ENCODE measurements at regions not wholly inside any gene's neighbourhood (a gene's known extent, or its start where the extent isn't known, plus 50 kb on each side); places are given as distances from the start of the nearest gene placed in this dataset.

DNA sequence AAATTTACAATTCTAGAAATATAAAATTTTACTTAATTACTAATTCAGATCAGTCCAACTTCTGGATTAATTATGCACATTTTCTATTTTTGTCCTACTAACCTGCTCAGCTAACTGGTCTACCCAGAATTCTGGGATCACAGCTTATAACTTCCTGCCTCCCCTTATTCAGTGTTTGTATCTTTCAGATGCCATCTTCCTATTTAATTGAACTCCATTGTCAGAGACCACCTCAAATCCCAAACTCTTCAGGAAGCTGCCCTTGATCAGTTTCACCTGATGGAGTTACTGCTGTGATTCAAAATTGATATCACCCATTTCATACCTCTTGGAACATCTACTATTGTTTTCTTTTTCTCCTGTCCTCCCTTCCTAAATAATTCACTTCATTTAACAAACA lies 259.2 kb downstream of the WDR11 start:
- H3K9ac ChIP-seq (ENCODE audit: extremely low read depth, low read length, poor library complexity, severe bottlenecking): no peak overlapping the region
- Mint-ChIP-seq H3K27ac (no peak overlapping the region), H3K27me3 (ENCODE audit: insufficient read depth) (peaks cover 4% of the 10 kb centered on the region), H3K4me3 (no peak overlapping the region), H3K9me3 (no peaks in the 10 kb centered on the region), H3K36me3 (ENCODE audit: low read depth) (no peaks in the 10 kb centered on the region), H3K4me1 (peaks cover 13% of the 10 kb centered on the region)
- no peak for TF ChIP-seq CTCF (conservative IDR thresholded peaks at IDR 0.05)
- peaks cover 9% of the 10 kb centered on the region for H3K4me1 ChIP-seq (ENCODE audit: control insufficient read depth, insufficient read depth, low read length)
- DNase-seq: no peak
- no peak overlapping the region for H3K4me3 ChIP-seq (ENCODE audit: low read length)
- no peaks in the 10 kb centered on the region for H3K27me3 ChIP-seq (ENCODE audit: control insufficient read depth, insufficient read depth, low read length, poor library complexity, severe bottlenecking)
- no peaks in the 10 kb centered on the region for H3K9me3 ChIP-seq (ENCODE audit: control insufficient read depth, low read length)
- no peaks in the 10 kb centered on the region for H3K36me3 ChIP-seq (ENCODE audit: control insufficient read depth, insufficient read depth, low read length)
- H3K27ac ChIP-seq (ENCODE audit: low read depth, low read length): no peak overlapping the region

GRCh38 chr10:121112136-121112535 lies 261.0 kb downstream of the WDR11 start:
- Histone ChIP-seq H3K27ac (ENCODE audit: low read depth, low read length) (no peak overlapping the region), H3K36me3 (ENCODE audit: control insufficient read depth, insufficient read depth, low read length) (no peaks in the 10 kb centered on the region), H3K9ac (ENCODE audit: extremely low read depth, low read length, poor library complexity, severe bottlenecking) (no peak overlapping the region), H3K4me1 (ENCODE audit: control insufficient read depth, insufficient read depth, low read length) (peaks cover 9% of the 10 kb centered on the region), H3K27me3 (ENCODE audit: control insufficient read depth, insufficient read depth, low read length, poor library complexity, severe bottlenecking) (no peaks in the 10 kb centered on the region), H3K9me3 (ENCODE audit: control insufficient read depth, low read length) (peaks cover 14% of the 10 kb centered on the region), H3K4me3 (ENCODE audit: low read length) (no peak overlapping the region)
- peaks cover 8% of the 10 kb centered on the region for H3K9me3 Mint-ChIP-seq
- no peaks in the 10 kb centered on the region for H3K36me3 Mint-ChIP-seq (ENCODE audit: low read depth)
- H3K4me1 Mint-ChIP-seq: peaks cover 13% of the 10 kb centered on the region
- DNase-seq: no peak
- H3K27ac Mint-ChIP-seq: no peak overlapping the region
- peaks cover 4% of the 10 kb centered on the region for H3K27me3 Mint-ChIP-seq (ENCODE audit: insufficient read depth)
- H3K4me3 Mint-ChIP-seq: no peak overlapping the region
- WGBS, 2 experiments (ENCODE audit: insufficient coverage in 1 of 2, insufficient read length in 1 of 2): 91 to 100% methylated on average over 1 of the region's 1 CpG
- no peak for TF ChIP-seq CTCF (conservative IDR thresholded peaks at IDR 0.05)

GRCh38 chr10:121112579-121113384 lies 261.6 kb downstream of the WDR11 start:
- Histone ChIP-seq H3K27ac (ENCODE audit: low read depth, low read length) (no peak overlapping the region), H3K4me1 (ENCODE audit: control insufficient read depth, insufficient read depth, low read length) (peaks cover 9% of the 10 kb centered on the region), H3K4me3 (ENCODE audit: low read length) (no peak overlapping the region), H3K9ac (ENCODE audit: extremely low read depth, low read length, poor library complexity, severe bottlenecking) (no peak overlapping the region), H3K9me3 (ENCODE audit: control insufficient read depth, low read length) (peaks cover 17% of the 10 kb centered on the region), H3K27me3 (ENCODE audit: control insufficient read depth, insufficient read depth, low read length, poor library complexity, severe bottlenecking) (no peaks in the 10 kb centered on the region), H3K36me3 (ENCODE audit: control insufficient read depth, insufficient read depth, low read length) (no peaks in the 10 kb centered on the region)
- Mint-ChIP-seq H3K9me3 (peaks cover 8% of the 10 kb centered on the region), H3K27ac (peak overlapping the region; percentile 61), H3K4me3 (peak overlapping the region; percentile 1), H3K36me3 (ENCODE audit: low read depth) (no peaks in the 10 kb centered on the region), H3K27me3 (ENCODE audit: insufficient read depth) (peaks cover 4% of the 10 kb centered on the region), H3K4me1 (peaks cover 13% of the 10 kb centered on the region)
- WGBS, 2 experiments (ENCODE audit: insufficient coverage in 1 of 2, insufficient read length in 1 of 2): 75 to 76% methylated on average over 8 to 10 of the region's 10 CpGs
- DNase-seq: peak; percentile 81
- peak; percentile 34 for TF ChIP-seq CTCF (conservative IDR thresholded peaks at IDR 0.05)
